Hepatic stellate cell (primary cell): ENCODE measurements at regions not wholly inside any gene's neighbourhood (a gene's known extent, or its start where the extent isn't known, plus 50 kb on each side); places are given as distances from the start of the nearest gene placed in this dataset.
"Not testable (repeated sequence)": the region's sequence is repeated elsewhere in the genome, so short reads cannot be mapped to it uniquely, and the experiment has no call there.

Experiments used
- DNase-seq: peaks from one replicate; pipeline ENCODE4 v3.0.0; 2011; ENCODE audit warnings: low spot score

- DNase-seq = no peak
Observed at GRCh38 chr1:217921126-217921904, 290.2 kb downstream of the SPATA17 start.

DNA sequence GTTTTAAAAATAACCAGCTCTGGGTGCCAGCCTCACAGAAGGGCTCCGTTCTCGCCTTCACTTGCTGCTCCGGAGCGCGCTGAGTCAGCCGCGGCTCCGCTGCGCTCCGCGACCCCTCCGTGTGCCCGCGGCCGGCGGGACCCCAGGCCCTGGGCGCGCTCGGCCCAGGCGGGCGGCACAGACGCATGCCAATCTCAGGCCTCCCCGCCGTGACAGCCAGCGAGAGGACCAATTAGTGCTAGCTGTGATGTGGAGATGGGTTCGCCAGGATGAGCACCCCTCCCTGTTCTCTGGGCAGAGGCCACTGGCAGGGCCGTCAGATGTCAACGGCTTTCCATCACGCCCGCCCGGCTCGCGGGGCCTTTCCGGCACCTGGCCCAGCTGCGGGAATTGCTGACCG is 293.8 kb downstream of the SPATA17 start:
- no peak for DNase-seq

DNA sequence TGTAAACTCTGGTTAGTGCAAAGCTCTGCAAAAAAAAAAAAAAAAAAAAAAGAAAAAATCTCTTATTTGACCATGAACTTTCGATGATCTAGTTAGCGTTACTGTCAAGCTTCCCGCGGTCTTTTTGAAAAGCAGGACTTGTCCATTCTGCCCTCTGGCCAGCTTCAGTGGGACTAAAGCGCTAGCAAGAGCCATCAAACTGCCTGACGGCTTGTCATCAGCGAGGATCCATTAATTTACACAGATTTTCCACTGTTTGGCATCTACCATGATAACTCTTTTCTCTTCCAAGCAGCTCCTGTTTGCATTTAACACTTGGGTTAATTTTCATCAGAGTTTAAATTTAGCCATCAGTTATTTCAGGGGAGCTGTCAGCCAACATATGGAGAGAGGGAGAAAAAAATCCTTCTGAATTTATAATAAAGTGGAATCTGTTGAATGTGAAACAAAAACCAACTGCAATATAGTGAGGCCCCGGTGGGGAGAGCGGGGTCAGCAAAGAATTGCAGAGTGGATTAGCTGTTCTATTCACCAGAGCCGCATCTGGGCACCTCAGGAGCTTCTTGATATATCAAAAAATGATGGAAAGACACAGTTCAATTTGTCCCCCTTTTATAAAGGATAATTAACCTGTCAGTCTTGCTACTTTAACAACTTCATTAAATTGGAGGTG is 298.2 kb downstream of the SPATA17 start:
- DNase-seq = no peak

DNA sequence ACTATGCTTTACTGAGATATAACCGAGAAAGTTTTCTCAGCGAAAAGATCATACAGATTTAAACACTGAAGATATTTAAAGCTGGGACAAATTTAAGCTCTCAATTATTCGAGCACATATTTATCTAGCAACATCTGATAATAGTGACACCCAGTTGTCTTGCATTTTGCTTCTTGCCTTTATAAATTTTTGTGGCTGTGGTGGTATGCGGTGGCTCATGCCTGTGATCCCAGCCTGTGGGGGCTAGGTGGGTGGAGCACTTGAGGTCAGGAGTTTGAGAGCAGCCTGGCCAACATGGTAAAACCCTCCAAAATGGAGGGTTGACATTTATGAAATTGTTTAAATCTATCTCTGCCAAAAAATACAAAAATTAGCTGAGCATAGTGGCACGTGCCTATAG is 312.2 kb downstream of the SPATA17 start:
- no peak for DNase-seq

DNA sequence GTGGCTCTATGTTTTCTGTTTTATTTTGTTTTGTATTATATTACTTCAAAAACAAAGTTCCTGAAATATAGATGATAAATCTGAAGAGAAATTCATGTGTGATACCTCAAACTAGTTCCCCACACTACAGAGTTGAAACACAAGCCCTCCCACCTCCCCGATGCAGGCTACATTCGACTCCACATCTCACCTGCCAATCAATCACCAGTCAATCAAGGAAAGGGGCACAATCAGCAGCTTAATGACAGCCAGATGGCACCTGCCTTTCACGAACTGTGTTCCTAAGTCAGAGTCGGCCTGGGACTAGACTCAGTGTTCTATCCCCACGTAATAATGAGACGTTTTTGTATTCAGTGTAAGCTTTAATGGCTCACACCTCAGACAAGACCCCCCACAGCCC is 313.4 kb downstream of the SPATA17 start:
- no peak for DNase-seq

- no peak for DNase-seq
Observed at GRCh38 chr1:217946511-217946910, 315.4 kb downstream of the SPATA17 start.

- DNase-seq = no peak
Observed at GRCh38 chr1:217948741-217949140, 317.6 kb downstream of the SPATA17 start.

- no peak for DNase-seq
Observed at GRCh38 chr1:217953330-217953729, 322.2 kb downstream of the SPATA17 start.

- DNase-seq = no peak
Observed at GRCh38 chr1:217953922-217954321, 322.8 kb downstream of the SPATA17 start.

- no peak for DNase-seq
Observed at GRCh38 chr1:217955723-217956122, 324.6 kb downstream of the SPATA17 start.

GRCh38 chr1:217965156-217965786 is 319.8 kb upstream of the RRP15 start:
- DNase-seq = no peak

DNA sequence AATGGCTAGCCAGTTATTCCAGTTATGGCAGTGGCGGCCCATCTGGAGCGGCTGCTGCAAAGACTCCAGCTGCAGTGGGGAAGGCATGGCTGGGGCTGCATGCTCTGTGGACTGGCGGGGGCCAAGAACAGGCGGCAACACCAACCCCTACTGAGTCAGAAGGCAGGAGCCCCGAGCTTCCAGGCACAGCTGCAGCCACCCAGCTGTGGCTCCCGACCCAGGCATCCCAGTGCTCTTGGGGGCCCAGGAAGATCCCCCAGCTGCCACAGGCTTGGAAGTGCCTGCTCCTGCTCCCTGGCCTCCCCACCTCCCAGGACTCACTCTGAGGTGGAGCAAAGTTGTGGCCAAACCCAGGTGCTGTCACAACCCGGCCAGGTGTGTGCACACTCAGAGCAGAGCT is 317.0 kb upstream of the RRP15 start:
- no peak for DNase-seq

- no peak for DNase-seq
Observed at GRCh38 chr1:217969428-217969827, 315.7 kb upstream of the RRP15 start.

DNA sequence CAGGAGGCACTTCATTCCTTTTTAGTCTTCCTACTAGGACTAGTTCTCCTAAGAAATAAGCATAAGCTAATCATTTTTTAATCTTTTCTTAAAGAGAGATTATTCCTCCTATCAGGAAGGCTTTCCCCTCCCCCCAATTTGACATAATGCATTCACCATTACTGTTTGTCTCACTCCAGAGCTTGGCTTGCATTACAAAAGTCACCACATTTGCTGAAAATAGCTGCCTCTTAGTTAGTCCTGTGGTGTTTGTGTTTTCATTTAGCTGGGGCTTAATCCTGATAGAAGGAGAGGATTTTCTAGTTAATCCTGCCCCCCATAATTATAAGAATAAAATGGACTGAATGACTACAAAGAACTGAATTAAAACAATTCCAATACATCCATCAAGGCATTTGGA is 307.1 kb upstream of the RRP15 start:
- DNase-seq = no peak

GRCh38 chr1:217981430-217981829 is 303.7 kb upstream of the RRP15 start:
- DNase-seq = no peak

DNA sequence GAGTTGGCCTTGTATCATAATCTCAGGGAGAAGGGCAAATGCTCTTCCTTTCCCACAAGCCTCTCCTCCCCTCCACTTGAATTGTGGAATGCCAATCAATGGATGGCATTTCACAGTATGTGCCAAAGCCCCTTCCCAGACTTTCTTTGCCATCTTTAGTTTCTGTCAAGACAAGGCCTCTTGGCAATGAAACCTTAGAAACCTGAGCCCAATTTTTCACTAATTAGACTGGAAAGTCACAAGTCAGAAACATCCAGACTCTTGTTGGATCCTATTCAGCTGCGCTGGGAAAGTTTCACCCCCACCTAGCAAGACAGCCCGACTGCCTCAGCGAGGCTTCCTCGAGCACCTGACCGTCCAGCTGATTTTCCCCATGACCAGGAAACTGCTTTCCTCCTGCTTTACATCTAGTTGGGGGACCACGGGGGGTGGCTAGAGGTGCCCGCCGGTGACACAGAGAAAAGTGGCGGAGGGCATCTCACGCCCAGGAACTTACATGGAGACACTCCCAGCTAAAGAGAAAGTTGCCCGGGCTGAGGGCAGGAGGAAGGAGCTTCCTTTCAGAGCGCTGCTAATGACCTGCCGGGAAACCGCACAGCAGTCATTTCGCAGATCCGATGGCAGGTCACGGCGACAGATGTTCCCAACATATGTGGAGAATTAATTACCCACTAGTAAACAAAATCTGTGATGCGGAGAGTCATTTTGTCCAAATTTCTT is 302.6 kb upstream of the RRP15 start:
- no peak for DNase-seq

DNA sequence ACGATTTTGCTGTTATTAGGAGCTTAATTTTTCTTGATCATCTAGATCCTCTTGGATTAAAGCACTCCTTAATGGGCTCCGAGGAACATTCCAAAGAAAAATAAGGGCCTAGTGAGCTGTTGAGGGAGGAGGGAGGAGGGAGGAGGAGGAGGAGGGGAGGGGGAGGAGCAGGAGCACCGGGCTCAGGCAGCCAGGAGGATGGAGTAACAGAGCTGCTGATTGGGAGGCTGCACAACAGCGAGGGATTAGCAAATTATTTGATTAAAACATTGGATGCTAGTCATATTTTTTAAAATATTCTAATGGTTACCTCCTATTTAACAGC is 302.1 kb upstream of the RRP15 start:
- DNase-seq = no peak

DNA sequence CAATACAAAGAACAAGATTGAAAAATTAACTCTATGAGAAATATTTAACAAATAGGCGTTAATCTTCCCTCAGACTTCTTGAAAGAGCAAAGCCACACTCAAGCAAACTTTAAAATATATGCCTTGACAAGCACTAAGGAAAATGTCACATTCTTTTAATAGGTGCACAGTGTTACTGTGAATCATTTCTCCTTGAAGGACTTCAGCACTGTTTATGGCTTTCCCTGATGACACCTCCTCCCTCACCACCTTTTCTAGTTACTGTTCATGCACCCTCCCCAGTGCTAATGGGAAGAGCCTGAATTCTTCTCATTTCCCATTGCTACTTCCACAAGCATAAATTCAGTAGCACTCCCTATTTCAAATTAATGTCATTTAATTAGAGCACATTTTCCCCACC is 299.5 kb upstream of the RRP15 start:
- DNase-seq = no peak

DNA sequence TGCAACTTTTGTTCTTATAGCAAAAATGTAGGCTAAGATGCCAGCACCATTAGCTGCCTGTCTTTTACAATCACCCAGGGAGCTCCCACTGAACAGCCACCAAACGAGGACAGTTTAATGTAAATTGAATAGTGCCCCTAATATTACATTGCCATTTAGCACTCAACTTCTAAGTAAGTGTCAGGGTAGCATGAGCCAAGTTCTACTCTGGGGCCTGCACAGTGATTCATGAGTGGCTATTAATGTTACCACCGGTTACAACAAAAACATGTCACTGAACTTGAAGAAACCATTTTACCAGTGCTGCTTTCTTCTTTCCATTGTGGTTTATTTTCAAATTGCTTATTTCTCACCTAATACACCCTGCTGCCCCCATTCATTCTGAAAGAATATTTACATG is 295.6 kb upstream of the RRP15 start:
- no peak for DNase-seq

GRCh38 chr1:217993439-217993838 is 291.7 kb upstream of the RRP15 start:
- no peak for DNase-seq

- DNase-seq = not testable (repeated sequence)
Observed at GRCh38 chr1:218008296-218008695, 276.8 kb upstream of the RRP15 start.

- DNase-seq = not testable (repeated sequence)
Observed at GRCh38 chr1:218015106-218015505, 270.0 kb upstream of the RRP15 start.

GRCh38 chr1:218024211-218024720 is 260.8 kb upstream of the RRP15 start:
- DNase-seq = no peak
